ENCODE measurements at regions not wholly inside any gene's neighbourhood (a gene's known extent, or its start where the extent isn't known, plus 50 kb on each side); places are given as distances from the start of the nearest gene placed in this dataset.

GRCh38 chr3:18019161-18019495 is 276.7 kb upstream of the TBC1D5 start:
- no peak overlapping the region for H2BK5ac ChIP-seq (ENCODE audit: low read depth, low read length, poor library complexity)
- no peak overlapping the region for H3K9ac ChIP-seq (ENCODE audit: low read length)

GRCh38 chr3:18018491-18019160 is 276.2 kb upstream of the TBC1D5 start:
- no peaks in the 10 kb centered on the region for H3K9me3 ChIP-seq (ENCODE audit: insufficient read depth, low read depth, low read length)
- no peak overlapping the region for H4K8ac ChIP-seq (ENCODE audit: low read depth, low read length)
- no peaks in the 10 kb centered on the region for H3K36me3 ChIP-seq (ENCODE audit: control insufficient read depth in 1 of 2, insufficient read depth in 2 of 2, low read length in 2 of 2)
- H4K12ac ChIP-seq (ENCODE audit: low read depth, low read length): no peak overlapping the region
- H3K4me3 ChIP-seq (ENCODE audit: low read depth, low read length): no peak overlapping the region
- no peak overlapping the region for H2AFZ ChIP-seq (ENCODE audit: insufficient read depth, low read length, poor library complexity)
- H3K18ac ChIP-seq (ENCODE audit: low read length): no peak overlapping the region
- H3K23ac ChIP-seq (ENCODE audit: low read length): no peak overlapping the region
- no peak overlapping the region for H2AK5ac ChIP-seq (ENCODE audit: low read length)
- H2BK12ac ChIP-seq (ENCODE audit: low read length): no peak overlapping the region
- no peak overlapping the region for H3K4ac ChIP-seq (ENCODE audit: low read depth, low read length)
- no peaks in the 10 kb centered on the region for H3K27me3 ChIP-seq (ENCODE audit: insufficient read depth, low read length)
- DNase-seq: no peak
- H3K79me2 ChIP-seq (ENCODE audit: control insufficient read depth, insufficient read depth, low read length, poor library complexity): no peaks in the 10 kb centered on the region
- H2BK120ac ChIP-seq (ENCODE audit: insufficient read depth, low read length, poor library complexity): no peak overlapping the region
- no peak overlapping the region for H4K91ac ChIP-seq (ENCODE audit: low read depth, low read length)
- H3K27ac ChIP-seq (ENCODE audit: low read depth, low read length): no peak overlapping the region
- H3K79me1 ChIP-seq (ENCODE audit: low read length): no peaks in the 10 kb centered on the region
- WGBS (ENCODE audit: extremely low coverage, insufficient coverage, insufficient read length): no CpG with 5 or more reads among the region's 5 CpGs
- H3K4me2 ChIP-seq (ENCODE audit: low read length): no peak overlapping the region
- H3K14ac ChIP-seq (ENCODE audit: low read length): no peak overlapping the region
- no peaks in the 10 kb centered on the region for H3K4me1 ChIP-seq (ENCODE audit: control insufficient read depth in 1 of 2, insufficient read depth in 2 of 2, low read length in 2 of 2)
- H2BK5ac ChIP-seq (ENCODE audit: low read depth, low read length, poor library complexity): no peak overlapping the region
- peak overlapping the region; percentile 51 for H3K9ac ChIP-seq (ENCODE audit: low read length)

More at GRCh38 chr3:18019161-18019495, 276.7 kb upstream of the TBC1D5 start:
- Histone ChIP-seq H3K4me1 (ENCODE audit: control insufficient read depth in 1 of 2, insufficient read depth in 2 of 2, low read length in 2 of 2) (no peaks in the 10 kb centered on the region), H3K9me3 (ENCODE audit: insufficient read depth, low read depth, low read length) (no peaks in the 10 kb centered on the region), H3K79me1 (ENCODE audit: low read length) (no peaks in the 10 kb centered on the region), H2AK5ac (ENCODE audit: low read length) (no peak overlapping the region), H3K18ac (ENCODE audit: low read length) (no peak overlapping the region), H3K4me2 (ENCODE audit: low read length) (no peak overlapping the region), H2AFZ (ENCODE audit: insufficient read depth, low read length, poor library complexity) (no peak overlapping the region), H3K27me3 (ENCODE audit: insufficient read depth, low read length) (no peaks in the 10 kb centered on the region), H3K23ac (ENCODE audit: low read length) (no peak overlapping the region), H3K4ac (ENCODE audit: low read depth, low read length) (no peak overlapping the region), H4K8ac (ENCODE audit: low read depth, low read length) (no peak overlapping the region), H4K12ac (ENCODE audit: low read depth, low read length) (no peak overlapping the region), H3K4me3 (ENCODE audit: low read depth, low read length) (no peak overlapping the region), H3K14ac (ENCODE audit: low read length) (no peak overlapping the region), H3K79me2 (ENCODE audit: control insufficient read depth, insufficient read depth, low read length, poor library complexity) (no peaks in the 10 kb centered on the region), H4K91ac (ENCODE audit: low read depth, low read length) (no peak overlapping the region), H3K27ac (ENCODE audit: low read depth, low read length) (no peak overlapping the region), H2BK120ac (ENCODE audit: insufficient read depth, low read length, poor library complexity) (no peak overlapping the region), H3K36me3 (ENCODE audit: control insufficient read depth in 1 of 2, insufficient read depth in 2 of 2, low read length in 2 of 2) (no peaks in the 10 kb centered on the region), H2BK12ac (ENCODE audit: low read length) (no peak overlapping the region)
- DNase-seq: no peak
- no CpG with 5 or more reads among the region's 4 CpGs for WGBS (ENCODE audit: extremely low coverage, insufficient coverage, insufficient read length)

GRCh38 chr3:18016366-18016765 is 273.9 kb upstream of the TBC1D5 start:
- H2BK12ac ChIP-seq (ENCODE audit: low read length): no peak overlapping the region
- no peak overlapping the region for H3K4me3 ChIP-seq (ENCODE audit: low read depth, low read length)
- H3K27ac ChIP-seq (ENCODE audit: low read depth, low read length): no peak overlapping the region
- H3K4me2 ChIP-seq (ENCODE audit: low read length): no peak overlapping the region
- no peaks in the 10 kb centered on the region for H3K9me3 ChIP-seq (ENCODE audit: insufficient read depth, low read depth, low read length)
- WGBS (ENCODE audit: extremely low coverage, insufficient coverage, insufficient read length): no CpG with 5 or more reads among the region's 7 CpGs
- no peak overlapping the region for H3K23ac ChIP-seq (ENCODE audit: low read length)
- no peaks in the 10 kb centered on the region for H3K36me3 ChIP-seq (ENCODE audit: control insufficient read depth in 1 of 2, insufficient read depth in 2 of 2, low read length in 2 of 2)
- H3K14ac ChIP-seq (ENCODE audit: low read length): no peak overlapping the region
- no peaks in the 10 kb centered on the region for H3K4me1 ChIP-seq (ENCODE audit: control insufficient read depth in 1 of 2, insufficient read depth in 2 of 2, low read length in 2 of 2)
- no peak overlapping the region for H3K9ac ChIP-seq (ENCODE audit: low read length)
- no peaks in the 10 kb centered on the region for H3K79me1 ChIP-seq (ENCODE audit: low read length)
- no peaks in the 10 kb centered on the region for H3K27me3 ChIP-seq (ENCODE audit: insufficient read depth, low read length)
- H2AK5ac ChIP-seq (ENCODE audit: low read length): no peak overlapping the region
- H3K18ac ChIP-seq (ENCODE audit: low read length): no peak overlapping the region
- no peak for DNase-seq
- H4K91ac ChIP-seq (ENCODE audit: low read depth, low read length): no peak overlapping the region
- no peak overlapping the region for H3K4ac ChIP-seq (ENCODE audit: low read depth, low read length)
- no peak overlapping the region for H4K8ac ChIP-seq (ENCODE audit: low read depth, low read length)
- no peak overlapping the region for H2BK5ac ChIP-seq (ENCODE audit: low read depth, low read length, poor library complexity)
- no peak overlapping the region for H4K12ac ChIP-seq (ENCODE audit: low read depth, low read length)
- H2BK120ac ChIP-seq (ENCODE audit: insufficient read depth, low read length, poor library complexity): no peak overlapping the region
- no peaks in the 10 kb centered on the region for H3K79me2 ChIP-seq (ENCODE audit: control insufficient read depth, insufficient read depth, low read length, poor library complexity)
- no peak overlapping the region for H2AFZ ChIP-seq (ENCODE audit: insufficient read depth, low read length, poor library complexity)

GRCh38 chr3:18012933-18013332 is 270.5 kb upstream of the TBC1D5 start:
- H3K9ac ChIP-seq (ENCODE audit: low read length): no peak overlapping the region
- no peak overlapping the region for H4K8ac ChIP-seq (ENCODE audit: low read depth, low read length)
- no peaks in the 10 kb centered on the region for H3K27me3 ChIP-seq (ENCODE audit: insufficient read depth, low read length)
- H3K27ac ChIP-seq (ENCODE audit: low read depth, low read length): no peak overlapping the region
- no CpG with 5 or more reads among the region's 4 CpGs for WGBS (ENCODE audit: extremely low coverage, insufficient coverage, insufficient read length)
- H2AK5ac ChIP-seq (ENCODE audit: low read length): no peak overlapping the region
- H3K23ac ChIP-seq (ENCODE audit: low read length): no peak overlapping the region
- no peak for DNase-seq
- H3K36me3 ChIP-seq (ENCODE audit: control insufficient read depth in 1 of 2, insufficient read depth in 2 of 2, low read length in 2 of 2): no peaks in the 10 kb centered on the region
- H2BK120ac ChIP-seq (ENCODE audit: insufficient read depth, low read length, poor library complexity): no peak overlapping the region
- H3K79me2 ChIP-seq (ENCODE audit: control insufficient read depth, insufficient read depth, low read length, poor library complexity): no peaks in the 10 kb centered on the region
- H3K9me3 ChIP-seq (ENCODE audit: insufficient read depth, low read depth, low read length): no peaks in the 10 kb centered on the region
- H3K79me1 ChIP-seq (ENCODE audit: low read length): no peaks in the 10 kb centered on the region
- H4K12ac ChIP-seq (ENCODE audit: low read depth, low read length): no peak overlapping the region
- no peak overlapping the region for H3K4me3 ChIP-seq (ENCODE audit: low read depth, low read length)
- no peaks in the 10 kb centered on the region for H3K4me1 ChIP-seq (ENCODE audit: control insufficient read depth in 1 of 2, insufficient read depth in 2 of 2, low read length in 2 of 2)
- no peak overlapping the region for H2BK12ac ChIP-seq (ENCODE audit: low read length)
- no peak overlapping the region for H3K4me2 ChIP-seq (ENCODE audit: low read length)
- no peak overlapping the region for H2BK5ac ChIP-seq (ENCODE audit: low read depth, low read length, poor library complexity)
- no peak overlapping the region for H2AFZ ChIP-seq (ENCODE audit: insufficient read depth, low read length, poor library complexity)
- H3K18ac ChIP-seq (ENCODE audit: low read length): no peak overlapping the region
- H3K14ac ChIP-seq (ENCODE audit: low read length): no peak overlapping the region
- H3K4ac ChIP-seq (ENCODE audit: low read depth, low read length): no peak overlapping the region
- H4K91ac ChIP-seq (ENCODE audit: low read depth, low read length): no peak overlapping the region
